HEK293 (cell line): ENCODE measurements at regions not wholly inside any gene's neighbourhood (a gene's known extent, or its start where the extent isn't known, plus 50 kb on each side); places are given as distances from the start of the nearest gene placed in this dataset.
A peak's percentile ranks its signal among the peaks of the same experiment; 100 is the strongest.

Experiments used
- CTCF ChIA-PET: fragments of 350-600 bp; formaldehyde crosslinking; extraction: SDS; loops from one replicate; lab custom pipeline; 2021; ENCODE audit warnings: antibody characterized with exemption; lab: Yijun Ruan, JAX
- POLR2A ChIA-PET: fragments of 300-600 bp; formaldehyde crosslinking; extraction: SDS; loops from one replicate; lab custom pipeline; 2020; ENCODE audit warnings: antibody characterized with exemption, inconsistent platforms; lab: Yijun Ruan, JAX
- H3K27ac ChIP-seq: fragments of 200-500 bp; sonication (Bioruptor generic); 2 replicates; pipeline ENCODE4 v1.5.1; 2014; ENCODE audit warnings: low read depth, low read length, control low read depth, inconsistent platforms; ENCODE audit errors: extremely low read depth
- H3K36me3 ChIP-seq, 2 experiments: fragments of 200-500 bp in 1 of 2; sonication (Bioruptor generic) in 1 of 2; 1 replicate in 1 of 2; 2 replicates in 1 of 2; pipeline ENCODE4 v1.5.1; 2014 to 2017; ENCODE audit warnings: inconsistent platforms in 2 of 2, low read length in 2 of 2; ENCODE audit not compliant: control insufficient read depth in 2 of 2, insufficient read depth in 1 of 2
- H3K4me1 ChIP-seq: fragments of 200-500 bp; sonication (Bioruptor generic); 2 replicates; pipeline ENCODE4 v1.5.1; 2014; ENCODE audit warnings: mild to moderate bottlenecking, low read length, inconsistent platforms; ENCODE audit not compliant: control insufficient read depth, insufficient read depth
- H3K4me3 ChIP-seq: 2 replicates; pipeline ENCODE4 v1.5.1; 2011; ENCODE audit warnings: low read depth, mild to moderate bottlenecking, control low read depth, low read length, moderate library complexity
- H3K9me3 ChIP-seq: fragments of 200-500 bp; sonication (Bioruptor generic); 2 replicates; pipeline ENCODE4 v1.5.1; 2014; ENCODE audit warnings: low read depth, low read length, inconsistent platforms; ENCODE audit not compliant: control insufficient read depth, insufficient read depth
- EGR2 ChIP-seq: fragments of 450-650 bp; formaldehyde crosslinking; IDR thresholded peaks from 2 replicates; pipeline ENCODE4 v1.5.1; 2016; ENCODE audit warnings: low read depth, missing biosample characterization, missing genetic modification characterization
- PRDM6 ChIP-seq: fragments of 450-650 bp; formaldehyde crosslinking; IDR thresholded peaks from 2 replicates; pipeline ENCODE4 v1.5.1; 2017; ENCODE audit warnings: missing biosample characterization, missing genetic modification characterization
- SP2 ChIP-seq: fragments of 450-650 bp; formaldehyde crosslinking; IDR thresholded peaks from 2 replicates; pipeline ENCODE4 v1.5.1; 2016; ENCODE audit warnings: missing biosample characterization, missing genetic modification characterization
- TSHZ1 ChIP-seq: fragments of 450-650 bp; formaldehyde crosslinking; IDR thresholded peaks from 2 replicates; pipeline ENCODE4 v1.5.1; 2016; ENCODE audit warnings: missing biosample characterization, missing genetic modification characterization, borderline replicate concordance
- YY1 ChIP-seq: fragments of 450-650 bp; formaldehyde crosslinking; IDR thresholded peaks from 2 replicates; pipeline ENCODE4 v1.5.1; 2018; ENCODE audit warnings: missing biosample characterization, missing genetic modification characterization
- ZBTB8A ChIP-seq: fragments of 450-650 bp; formaldehyde crosslinking; IDR thresholded peaks from 2 replicates; pipeline ENCODE4 v1.5.1; 2016; ENCODE audit warnings: missing biosample characterization, missing genetic modification characterization
- ZEB2 ChIP-seq: fragments of 450-650 bp; formaldehyde crosslinking; IDR thresholded peaks from 2 replicates; pipeline ENCODE4 v1.5.1; 2016; ENCODE audit warnings: missing biosample characterization, missing genetic modification characterization
- ZIC2 ChIP-seq: fragments of 450-650 bp; formaldehyde crosslinking; IDR thresholded peaks from 2 replicates; pipeline ENCODE4 v1.5.1; 2016; ENCODE audit warnings: missing biosample characterization, missing genetic modification characterization
- ZNF140 ChIP-seq: fragments of 450-650 bp; formaldehyde crosslinking; IDR thresholded peaks from 2 replicates; pipeline ENCODE4 v1.5.1; 2016; ENCODE audit warnings: missing biosample characterization, missing genetic modification characterization
- ZNF366 ChIP-seq: fragments of 450-650 bp; formaldehyde crosslinking; conservative IDR thresholded peaks from 2 replicates; pipeline ENCODE4 v1.5.1; 2016; ENCODE audit warnings: missing biosample characterization, missing genetic modification characterization
- ZNF426 ChIP-seq: fragments of 450-650 bp; formaldehyde crosslinking; IDR thresholded peaks from 2 replicates; pipeline ENCODE4 v1.5.1; 2017; ENCODE audit warnings: missing biosample characterization, missing genetic modification characterization, mild to moderate bottlenecking, inconsistent platforms, moderate library complexity
- ZNF48 ChIP-seq: fragments of 450-650 bp; formaldehyde crosslinking; IDR thresholded peaks from 2 replicates; pipeline ENCODE4 v1.5.1; 2016; ENCODE audit warnings: missing biosample characterization, missing genetic modification characterization
- ZNF529 ChIP-seq: fragments of 450-650 bp; formaldehyde crosslinking; IDR thresholded peaks from 2 replicates; pipeline ENCODE4 v1.5.1; 2017; ENCODE audit warnings: missing genetic modification characterization, missing biosample characterization; ENCODE audit not compliant: insufficient replicate concordance
- ZNF585B ChIP-seq: fragments of 450-650 bp; formaldehyde crosslinking; IDR thresholded peaks from 2 replicates; pipeline ENCODE4 v1.5.1; 2016; ENCODE audit warnings: missing biosample characterization, missing genetic modification characterization
- ZNF600 ChIP-seq: fragments of 450-650 bp; formaldehyde crosslinking; IDR thresholded peaks from 2 replicates; pipeline ENCODE4 v1.5.1; 2016; ENCODE audit warnings: missing biosample characterization, missing genetic modification characterization
- ZNF639 ChIP-seq: fragments of 450-650 bp; formaldehyde crosslinking; IDR thresholded peaks from 2 replicates; pipeline ENCODE4 v1.5.1; 2016; ENCODE audit warnings: missing biosample characterization, missing genetic modification characterization
- ZNF707 ChIP-seq: fragments of 450-650 bp; formaldehyde crosslinking; IDR thresholded peaks from 2 replicates; pipeline ENCODE4 v1.5.1; 2016; ENCODE audit warnings: missing biosample characterization, missing genetic modification characterization
- ZNF830 ChIP-seq: fragments of 450-650 bp; IDR thresholded peaks from 2 replicates; pipeline ENCODE4 v1.5.0; 2018; ENCODE audit warnings: missing biosample characterization, missing genetic modification characterization, low read depth, mild to moderate bottlenecking, moderate library complexity
- TF ChIP-seq, protein P1 (sequence below): fragments of 450-650 bp; formaldehyde crosslinking; conservative IDR thresholded peaks from 2 replicates; pipeline ENCODE4 v1.5.1; 2016; ENCODE audit warnings: low read depth, missing biosample characterization, missing genetic modification characterization

GRCh38 chr17:73742948-73743381 lies 98.7 kb upstream of the SDK2 start:
- ChIA-PET CTCF (no interaction called here), POLR2A (no interaction called here)
- Histone ChIP-seq H3K36me3 (no peaks in the 10 kb centered on the region), H3K9me3 (no peaks in the 10 kb centered on the region), H3K4me3 (no peak overlapping the region), H3K4me1 (no peaks in the 10 kb centered on the region), H3K27ac (no peak overlapping the region)
- TF ChIP-seq ZNF707 (tag by site-specific recombination) (no peak), ZIC2 (tag by site-specific recombination) (peak; percentile 56), ZBTB8A (tag by site-specific recombination) (no peak), ZNF639 (tag by site-specific recombination) (no peak), PRDM6 (tag by site-specific recombination) (no peak)
- TF ChIP-seq, protein P1, sequence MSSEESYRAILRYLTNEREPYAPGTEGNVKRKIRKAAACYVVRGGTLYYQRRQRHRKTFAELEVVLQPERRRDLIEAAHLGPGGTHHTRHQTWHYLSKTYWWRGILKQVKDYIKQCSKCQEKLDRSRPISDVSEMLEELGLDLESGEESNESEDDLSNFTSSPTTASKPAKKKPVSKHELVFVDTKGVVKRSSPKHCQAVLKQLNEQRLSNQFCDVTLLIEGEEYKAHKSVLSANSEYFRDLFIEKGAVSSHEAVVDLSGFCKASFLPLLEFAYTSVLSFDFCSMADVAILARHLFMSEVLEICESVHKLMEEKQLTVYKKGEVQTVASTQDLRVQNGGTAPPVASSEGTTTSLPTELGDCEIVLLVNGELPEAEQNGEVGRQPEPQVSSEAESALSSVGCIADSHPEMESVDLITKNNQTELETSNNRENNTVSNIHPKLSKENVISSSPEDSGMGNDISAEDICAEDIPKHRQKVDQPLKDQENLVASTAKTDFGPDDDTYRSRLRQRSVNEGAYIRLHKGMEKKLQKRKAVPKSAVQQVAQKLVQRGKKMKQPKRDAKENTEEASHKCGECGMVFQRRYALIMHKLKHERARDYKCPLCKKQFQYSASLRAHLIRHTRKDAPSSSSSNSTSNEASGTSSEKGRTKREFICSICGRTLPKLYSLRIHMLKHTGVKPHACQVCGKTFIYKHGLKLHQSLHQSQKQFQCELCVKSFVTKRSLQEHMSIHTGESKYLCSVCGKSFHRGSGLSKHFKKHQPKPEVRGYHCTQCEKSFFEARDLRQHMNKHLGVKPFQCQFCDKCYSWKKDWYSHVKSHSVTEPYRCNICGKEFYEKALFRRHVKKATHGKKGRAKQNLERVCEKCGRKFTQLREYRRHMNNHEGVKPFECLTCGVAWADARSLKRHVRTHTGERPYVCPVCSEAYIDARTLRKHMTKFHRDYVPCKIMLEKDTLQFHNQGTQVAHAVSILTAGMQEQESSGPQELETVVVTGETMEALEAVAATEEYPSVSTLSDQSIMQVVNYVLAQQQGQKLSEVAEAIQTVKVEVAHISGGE (tag by site-specific recombination) = no peak

DNA sequence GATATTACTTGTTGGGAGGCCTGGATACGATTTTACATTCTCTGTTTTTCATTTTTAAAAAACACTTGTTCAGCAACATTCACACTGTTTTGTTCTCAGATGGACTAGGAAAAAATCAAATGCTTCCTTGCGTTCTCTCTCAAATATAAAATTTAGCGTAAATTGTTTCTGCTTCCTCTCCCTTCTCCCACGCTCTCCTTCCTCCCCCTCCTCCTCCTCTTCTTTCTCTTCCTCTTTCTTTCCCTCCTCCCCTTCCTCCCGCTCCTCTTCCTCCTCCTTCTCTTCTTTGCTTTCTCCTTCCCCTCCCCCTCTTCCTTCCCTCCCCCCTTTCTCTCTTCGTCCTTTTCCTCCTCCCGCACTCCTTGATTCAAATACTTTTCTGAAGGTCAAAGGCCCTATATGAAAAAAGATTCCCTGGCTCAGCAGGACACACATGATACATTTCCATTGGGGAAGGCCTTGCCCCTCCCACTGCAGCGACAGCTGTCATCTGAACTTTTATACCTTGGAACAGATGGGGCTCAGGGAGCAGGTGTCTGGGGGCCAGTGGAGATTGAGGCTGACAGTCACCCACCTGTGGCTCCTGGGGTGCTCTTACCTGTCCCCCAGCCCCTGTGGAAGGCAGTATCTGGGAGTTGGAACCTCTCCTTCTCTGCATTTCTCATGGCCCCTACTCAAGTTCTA lies 99.4 kb upstream of the SDK2 start:
- no peak overlapping the region for H3K4me3 ChIP-seq
- ChIA-PET CTCF (no interaction called here), POLR2A (no interaction called here)
- no peaks in the 10 kb centered on the region for H3K4me1 ChIP-seq
- H3K9me3 ChIP-seq = no peaks in the 10 kb centered on the region
- no peaks in the 10 kb centered on the region for H3K36me3 ChIP-seq
- H3K27ac ChIP-seq = no peak overlapping the region
- TF ChIP-seq ZNF529 = no peak
- 0 out of 2 replicates have a peak, but pooled peaks have one; percentile 34 for TF ChIP-seq EGR2 (tag by site-specific recombination)
- TF ChIP-seq ZNF366 (tag by site-specific recombination) = 0 out of 2 replicates have a peak, but pooled peaks have one; percentile 28

DNA sequence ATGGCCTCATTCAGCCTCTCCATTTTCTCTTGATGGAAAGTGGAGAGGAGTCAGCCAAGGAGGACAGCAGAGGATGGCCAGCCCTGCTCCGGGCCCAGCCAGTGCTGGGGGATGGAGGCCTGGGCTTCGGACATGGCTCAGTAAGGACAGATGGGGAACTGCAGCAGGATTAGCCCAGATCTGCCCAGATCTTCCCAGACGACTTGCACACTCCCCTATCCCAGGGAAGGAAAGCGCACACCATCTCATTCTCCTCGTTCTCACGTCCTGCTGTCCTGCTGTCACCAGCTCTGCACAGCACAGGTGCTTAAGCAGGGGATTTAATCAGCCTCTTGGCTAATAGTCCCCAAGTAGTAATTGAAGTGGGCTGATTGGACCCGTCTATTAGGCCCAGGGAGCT lies 100.2 kb upstream of the SDK2 start:
- Histone ChIP-seq H3K9me3 (no peaks in the 10 kb centered on the region), H3K27ac (no peak overlapping the region)
- POLR2A ChIA-PET = no interaction called here
- TF ChIP-seq ZNF600 (tag by site-specific recombination) = no peak
- no peak for TF ChIP-seq ZEB2 (tag by site-specific recombination)
- TF ChIP-seq ZNF830 (tag by site-specific recombination) = no peak
- TF ChIP-seq SP2 (tag by site-specific recombination) = no peak
- TF ChIP-seq YY1 (tag by site-specific recombination) = no peak
- TF ChIP-seq ZNF48 = no peak
- TF ChIP-seq ZNF585B (tag by site-specific recombination) = no peak
- TF ChIP-seq TSHZ1 (tag by site-specific recombination) = no peak
- TF ChIP-seq ZNF426 = no peak
- TF ChIP-seq ZNF140 = no peak
- TF ChIP-seq, all 188 proteins: peak for 0
- no peaks in the 10 kb centered on the region for H3K4me1 ChIP-seq
- no peak overlapping the region for H3K4me3 ChIP-seq
- H3K36me3 ChIP-seq = no peaks in the 10 kb centered on the region
- CTCF ChIA-PET = interaction anchor here (0.7 kb wide), 1 partner anchor 9 kb away, joined by 3 read pairs; no protein-coding TSS in a partner anchor
